ENCODE measurements at regions not wholly inside any gene's neighbourhood (a gene's known extent, or its start where the extent isn't known, plus 50 kb on each side); places are given as distances from the start of the nearest gene placed in this dataset.
"Not testable (repeated sequence)": the region's sequence is repeated elsewhere in the genome, so short reads cannot be mapped to it uniquely, and the experiment has no call there.

- H3K4me3 ChIP-seq (ENCODE audit: low read length); DNase-seq (ENCODE audit: low read depth): not testable (repeated sequence)
These were observed 49.9 kb upstream of the MSMB start for GRCh38 chr10:46095943-46096342.

GRCh38 chr10:46096446-46096845, 50.4 kb upstream of the MSMB start:
- no peak for TF ChIP-seq CTCF (IDR thresholded peaks at IDR 0.05; ENCODE audit: insufficient read depth, low read depth, low read length, missing control alignments)
- H3K4me3 ChIP-seq (ENCODE audit: low read length) = no peak overlapping the region
- DNase-seq (ENCODE audit: low read depth) = no peak

- DNase-seq (ENCODE audit: low read depth) = no peak
- TF ChIP-seq CTCF (IDR thresholded peaks at IDR 0.05; ENCODE audit: insufficient read depth, low read depth, low read length, missing control alignments) = no peak
- H3K4me3 ChIP-seq (ENCODE audit: low read length) = no peak overlapping the region
These were observed 51.0 kb upstream of the MSMB start for GRCh38 chr10:46096909-46097575.

GRCh38 chr10:46097576-46098317, 51.7 kb upstream of the MSMB start:
- DNase-seq (ENCODE audit: low read depth) = no peak
- H3K4me3 ChIP-seq (ENCODE audit: low read length) = no peak overlapping the region
- no peak for TF ChIP-seq CTCF (IDR thresholded peaks at IDR 0.05; ENCODE audit: insufficient read depth, low read depth, low read length, missing control alignments)

GRCh38 chr10:46098386-46098785, 52.3 kb upstream of the MSMB start:
- no peak overlapping the region for H3K4me3 ChIP-seq (ENCODE audit: low read length)
- DNase-seq (ENCODE audit: low read depth) = no peak
- TF ChIP-seq CTCF (IDR thresholded peaks at IDR 0.05; ENCODE audit: insufficient read depth, low read depth, low read length, missing control alignments) = no peak

GRCh38 chr10:46098925-46099324, 52.9 kb upstream of the MSMB start:
- not testable (repeated sequence) for DNase-seq (ENCODE audit: low read depth); H3K4me3 ChIP-seq (ENCODE audit: low read length)

GRCh38 chr10:46104071-46104585, 58.1 kb upstream of the MSMB start:
- DNase-seq (ENCODE audit: low read depth) = no peak
- TF ChIP-seq CTCF (IDR thresholded peaks at IDR 0.05; ENCODE audit: insufficient read depth, low read depth, low read length, missing control alignments) = no peak
- no peak overlapping the region for H3K4me3 ChIP-seq (ENCODE audit: low read length)

GRCh38 chr10:46105416-46105815, 59.3 kb upstream of the MSMB start:
- DNase-seq (ENCODE audit: low read depth); H3K4me3 ChIP-seq (ENCODE audit: low read length): not testable (repeated sequence)

- DNase-seq (ENCODE audit: low read depth) = not testable (repeated sequence)
- peak overlapping the region; percentile 34 for H3K4me3 ChIP-seq (ENCODE audit: low read length)
These were observed 59.9 kb upstream of the MSMB start for GRCh38 chr10:46105856-46106409.
